ENCODE measurements at regions not wholly inside any gene's neighbourhood (a gene's known extent, or its start where the extent isn't known, plus 50 kb on each side); places are given as distances from the start of the nearest gene placed in this dataset.
A peak's percentile ranks its signal among the peaks of the same experiment; 100 is the strongest.

- no peak for TF ChIP-seq CTCF (IDR thresholded peaks at IDR 0.05; ENCODE audit: insufficient read depth, low read depth, low read length)
- peak; percentile 57 for DNase-seq (ENCODE audit: low read depth)
- no peak overlapping the region for H3K4me3 ChIP-seq (ENCODE audit: low read depth, low read length)
Measured at GRCh38 chr12:93107514-93108312, 178.6 kb upstream of the EEA1 start.

DNA sequence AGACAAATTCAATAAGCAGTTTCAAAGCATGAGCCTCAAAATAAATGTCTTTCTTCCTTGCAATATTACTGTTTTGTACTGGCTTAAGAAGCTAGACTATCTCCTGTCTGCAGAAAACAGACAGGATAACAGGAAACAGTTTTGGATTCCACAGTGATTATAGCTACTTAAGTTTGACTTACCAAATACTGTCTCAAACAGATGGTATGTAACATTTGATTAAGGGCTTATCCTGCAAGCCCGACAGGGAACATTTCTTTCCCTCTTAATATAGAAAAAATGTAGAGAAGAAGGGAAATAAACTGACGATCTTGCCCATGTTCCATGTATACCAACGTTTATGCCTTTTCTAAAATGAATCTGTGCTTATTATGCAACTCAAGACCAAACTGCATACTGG lies 179.9 kb upstream of the EEA1 start:
- no peak for TF ChIP-seq CTCF (IDR thresholded peaks at IDR 0.05; ENCODE audit: insufficient read depth, low read depth, low read length)
- peak; percentile 89 for DNase-seq (ENCODE audit: low read depth)
- H3K4me3 ChIP-seq (ENCODE audit: low read depth, low read length) = no peak overlapping the region

DNA sequence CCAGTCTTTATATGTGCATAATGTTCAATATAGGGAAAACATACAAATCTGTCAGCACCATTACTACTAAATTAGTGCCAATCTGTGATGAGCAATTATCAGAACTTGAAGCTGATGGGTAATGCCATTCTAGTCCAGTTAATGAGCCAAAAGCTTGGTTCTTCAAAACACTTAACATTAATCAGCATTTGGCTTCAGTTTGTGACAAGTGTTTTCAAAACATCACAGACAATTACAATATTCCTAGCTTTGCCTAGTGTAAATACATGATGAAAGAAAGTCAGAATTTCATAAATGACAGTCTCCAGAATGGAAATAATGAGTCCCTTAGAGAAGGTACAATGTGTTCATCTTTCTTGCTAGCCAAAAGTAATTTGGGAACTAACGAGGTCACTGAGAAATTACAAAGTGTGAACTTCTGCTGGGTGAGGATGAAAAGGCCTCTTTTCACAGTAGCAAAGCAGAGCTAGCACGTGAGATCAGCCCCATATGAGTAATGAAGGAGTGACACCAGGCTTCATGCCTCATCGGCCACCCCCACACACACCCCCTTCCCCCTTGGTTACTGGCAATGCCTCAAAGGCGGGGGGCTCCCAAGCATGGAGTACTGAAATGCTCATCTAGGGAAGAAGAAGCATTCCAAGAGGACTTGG lies 180.6 kb upstream of the EEA1 start:
- DNase-seq (ENCODE audit: low read depth) = peak; percentile 42
- TF ChIP-seq CTCF (IDR thresholded peaks at IDR 0.05; ENCODE audit: insufficient read depth, low read depth, low read length) = no peak
- H3K4me3 ChIP-seq (ENCODE audit: low read depth, low read length) = no peak overlapping the region

GRCh38 chr12:93111773-93112172 lies 182.7 kb upstream of the EEA1 start:
- no peak for TF ChIP-seq CTCF (IDR thresholded peaks at IDR 0.05; ENCODE audit: insufficient read depth, low read depth, low read length)
- no peak for DNase-seq (ENCODE audit: low read depth)
- no peak overlapping the region for H3K4me3 ChIP-seq (ENCODE audit: low read depth, low read length)

DNA sequence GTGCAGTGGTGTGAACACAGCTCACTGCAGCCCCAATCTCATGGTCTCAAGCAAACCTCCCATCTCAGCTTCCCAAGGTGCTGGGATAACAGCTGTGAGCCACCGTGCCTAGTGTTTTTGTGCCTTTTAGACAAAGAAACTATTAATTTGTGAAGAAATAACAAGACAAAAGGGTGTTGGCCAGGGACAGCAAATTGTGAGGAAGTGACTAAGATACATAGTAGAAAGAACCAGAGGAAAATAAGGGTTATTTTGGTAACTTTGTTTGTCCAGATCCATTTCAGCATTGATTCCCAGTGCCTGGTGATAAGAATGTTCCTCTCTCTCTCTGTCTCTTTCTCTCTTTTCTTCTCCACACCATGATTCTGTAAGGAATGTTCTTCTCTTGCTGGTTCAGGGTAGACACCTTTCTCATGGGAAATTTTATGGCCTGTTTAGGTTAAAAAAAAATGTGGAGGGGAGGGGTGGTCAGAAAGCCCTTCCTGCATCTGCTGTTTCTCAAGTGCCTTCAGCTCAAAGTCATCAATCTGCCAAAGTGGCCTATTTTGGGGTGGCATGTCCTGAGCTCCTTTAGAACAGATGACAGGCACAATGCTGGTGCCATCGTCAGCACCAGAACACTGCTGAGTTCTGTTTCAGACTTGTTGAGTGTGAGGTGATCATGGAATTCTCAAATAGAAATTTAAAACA lies 184.4 kb upstream of the EEA1 start:
- DNase-seq (ENCODE audit: low read depth) = peak; percentile 54
- H3K4me3 ChIP-seq (ENCODE audit: low read depth, low read length) = no peak overlapping the region
- no peak for TF ChIP-seq CTCF (IDR thresholded peaks at IDR 0.05; ENCODE audit: insufficient read depth, low read depth, low read length)

DNA sequence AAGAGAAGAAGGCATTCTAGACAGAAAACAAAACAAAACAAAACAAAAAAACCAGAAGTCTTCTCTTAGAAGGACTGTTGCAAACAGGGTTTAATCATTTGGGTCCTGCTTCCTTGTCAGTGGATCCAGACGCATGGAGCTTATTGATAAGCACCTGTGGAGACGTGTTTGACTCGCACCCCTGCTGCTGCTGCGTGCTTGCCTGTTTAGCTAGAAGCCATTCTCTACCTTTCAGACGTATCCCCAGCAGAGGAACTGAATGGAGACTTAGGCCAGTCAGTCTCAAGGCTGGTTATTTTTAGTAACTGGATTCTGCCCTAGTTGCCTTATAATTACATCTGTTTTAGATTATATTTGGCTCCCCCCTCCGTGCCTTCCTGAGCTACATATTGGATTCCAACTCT lies 186.1 kb upstream of the EEA1 start:
- DNase-seq (ENCODE audit: low read depth) = peak; percentile 49

More for the DNA sequence above, 186.1 kb upstream of the EEA1 start:
- no peak for TF ChIP-seq CTCF (IDR thresholded peaks at IDR 0.05; ENCODE audit: insufficient read depth, low read depth, low read length)
- no peak overlapping the region for H3K4me3 ChIP-seq (ENCODE audit: low read depth, low read length)
